ENCODE measurements at regions not wholly inside any gene's neighbourhood (a gene's known extent, or its start where the extent isn't known, plus 50 kb on each side); places are given as distances from the start of the nearest gene placed in this dataset.

DNA sequence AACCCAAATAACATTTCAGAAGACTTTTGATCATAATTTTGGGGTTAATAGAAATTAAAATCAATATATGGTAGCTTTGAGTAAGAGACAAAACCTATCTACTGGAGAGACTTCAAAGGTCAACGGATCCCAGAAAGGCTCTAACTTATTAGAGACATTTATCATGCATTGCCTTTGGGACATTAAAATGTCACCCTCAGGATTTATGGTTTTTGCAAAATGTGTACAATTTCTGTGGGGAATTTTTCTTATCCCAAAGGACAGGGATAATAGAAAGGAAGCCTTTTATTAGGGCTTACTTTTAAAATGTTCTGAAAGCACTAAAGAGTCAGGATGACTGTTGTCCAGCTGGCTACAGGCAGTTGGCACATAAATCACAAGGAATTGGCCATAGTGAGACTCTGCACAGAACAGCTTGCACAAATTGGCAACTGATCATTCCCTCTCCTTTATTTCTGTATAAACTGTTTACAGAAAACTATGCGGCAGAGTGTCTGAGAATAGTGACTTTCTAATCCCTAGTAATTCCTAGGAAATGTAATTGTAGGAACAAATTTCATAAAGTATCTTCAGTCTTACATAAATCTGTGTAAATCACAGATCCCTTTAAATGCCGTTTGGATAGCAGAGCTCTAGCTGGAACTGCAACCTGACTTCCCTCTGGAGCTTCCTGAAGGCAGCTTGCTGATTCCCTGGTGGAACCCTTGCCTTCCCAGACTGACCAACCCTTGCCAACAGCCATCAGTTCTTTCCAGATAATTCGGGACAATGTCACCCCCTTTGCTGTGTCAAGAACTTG, 201.1 kb upstream of the PREP start:
- DNase-seq: peak; percentile 16

- DNase-seq: peak; percentile 98
Measured at GRCh38 chr6:105601541-105602236, 198.8 kb upstream of the PREP start.

- DNase-seq: peak; percentile 81
Measured at GRCh38 chr6:105600336-105601260, 197.7 kb upstream of the PREP start.

GRCh38 chr6:105598264-105598663, 195.4 kb upstream of the PREP start:
- DNase-seq: no peak

- peak; percentile 97 for DNase-seq
Measured at GRCh38 chr6:105596284-105596755, 193.4 kb upstream of the PREP start.

DNA sequence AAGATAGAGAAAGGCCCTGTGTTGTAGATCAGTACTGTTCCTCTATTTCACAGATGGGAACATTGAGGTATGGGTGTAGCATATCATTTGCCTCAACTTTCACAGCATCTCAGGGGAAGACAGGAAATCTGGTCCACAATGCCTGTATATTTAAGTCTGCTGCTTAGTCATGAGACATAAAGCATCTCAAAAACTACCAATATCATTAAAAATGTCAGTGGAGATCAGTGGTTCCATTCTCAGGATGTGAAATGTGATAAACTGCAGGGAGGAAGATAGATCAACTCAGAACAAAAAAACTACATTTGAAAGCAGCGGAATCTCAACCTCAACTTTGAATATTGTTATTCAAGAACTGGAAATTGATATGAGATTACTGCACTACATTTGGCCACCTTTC, 192.9 kb upstream of the PREP start:
- DNase-seq: no peak

DNA sequence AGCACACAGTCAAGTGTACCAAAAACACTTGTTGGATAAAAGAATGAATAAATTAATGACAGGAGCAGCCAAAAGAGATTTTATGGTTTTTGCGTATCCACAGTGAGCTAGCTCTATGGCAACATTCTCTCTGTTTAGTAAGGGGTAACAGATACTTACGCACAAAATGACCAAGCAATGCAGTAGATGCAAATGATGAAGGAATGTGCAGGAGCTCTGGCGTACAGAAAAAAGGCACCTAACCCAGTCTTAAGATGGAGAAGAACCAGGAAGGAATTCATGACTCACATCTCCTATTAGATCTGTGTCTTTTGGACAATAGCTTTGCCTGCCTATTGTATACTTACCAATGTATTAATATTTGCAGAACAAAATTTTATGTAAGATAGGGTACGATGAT, 191.9 kb upstream of the PREP start:
- peak; percentile 67 for DNase-seq

DNA sequence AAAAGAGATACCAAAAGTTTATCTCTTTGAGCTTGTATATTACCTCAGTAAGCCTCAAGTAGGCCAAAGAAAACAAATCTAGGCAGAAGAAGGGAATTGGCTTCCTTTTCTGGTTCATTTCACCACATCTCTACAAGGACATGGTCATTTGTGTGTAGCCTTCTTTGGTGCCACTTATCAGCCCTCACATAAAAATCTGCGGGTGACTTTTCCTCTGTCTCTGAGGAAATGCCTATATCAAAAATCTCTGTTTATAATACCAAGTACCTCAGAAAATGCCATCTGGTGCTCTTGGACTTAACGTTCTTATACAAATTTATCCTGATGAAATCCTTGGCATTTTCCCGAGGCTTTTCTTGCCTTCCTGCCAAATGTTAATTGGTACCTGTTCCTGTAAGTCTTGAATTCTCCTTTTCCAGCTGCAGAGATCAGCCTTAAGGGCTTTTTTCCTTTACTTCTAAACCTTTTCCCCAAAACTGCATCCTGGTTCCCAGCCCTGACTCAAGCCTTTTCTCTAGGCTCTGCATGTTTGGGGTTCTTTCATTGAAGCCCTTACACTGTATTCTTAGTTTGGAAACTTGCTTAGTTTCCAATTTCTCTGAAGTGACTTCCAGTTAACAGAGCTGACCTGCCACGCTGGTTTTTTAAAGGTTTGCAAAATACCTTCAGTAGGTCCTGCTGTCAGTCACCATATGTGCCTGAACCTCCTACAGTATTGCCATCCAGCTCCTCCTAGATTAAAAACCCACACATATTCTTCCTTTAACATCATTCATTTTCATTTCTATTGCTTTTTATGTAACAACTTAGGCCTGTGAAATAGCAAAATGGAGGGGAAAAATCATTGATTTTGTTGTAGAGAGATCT, 191.2 kb upstream of the PREP start:
- peak; percentile 30 for DNase-seq

GRCh38 chr6:105593056-105593690, 190.3 kb upstream of the PREP start:
- peak; percentile 53 for DNase-seq

- DNase-seq: peak; percentile 92
Measured at GRCh38 chr6:105592329-105592728, 189.4 kb upstream of the PREP start.

DNA sequence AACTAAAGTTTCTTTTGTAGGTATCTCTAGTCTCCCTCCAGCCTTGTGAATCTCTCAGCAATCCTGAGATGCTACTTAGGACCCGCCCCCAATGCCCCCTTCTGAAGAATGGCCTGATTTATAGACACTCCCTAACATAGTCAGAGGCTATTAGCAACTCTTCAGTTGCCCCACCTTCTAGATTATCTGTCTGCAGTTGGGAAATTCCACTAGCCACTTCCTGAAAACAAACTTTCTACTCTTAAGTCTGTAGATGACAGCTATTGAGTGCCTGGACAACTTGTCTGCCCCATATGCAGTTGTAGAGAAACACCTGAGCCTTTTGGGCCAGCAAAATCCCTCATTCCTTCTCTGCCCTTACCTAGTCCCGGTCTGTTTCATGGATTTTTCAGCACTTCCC, 188.2 kb upstream of the PREP start:
- DNase-seq: peak; percentile 63

GRCh38 chr6:105588123-105588710, 185.3 kb upstream of the PREP start:
- no peak for DNase-seq

DNA sequence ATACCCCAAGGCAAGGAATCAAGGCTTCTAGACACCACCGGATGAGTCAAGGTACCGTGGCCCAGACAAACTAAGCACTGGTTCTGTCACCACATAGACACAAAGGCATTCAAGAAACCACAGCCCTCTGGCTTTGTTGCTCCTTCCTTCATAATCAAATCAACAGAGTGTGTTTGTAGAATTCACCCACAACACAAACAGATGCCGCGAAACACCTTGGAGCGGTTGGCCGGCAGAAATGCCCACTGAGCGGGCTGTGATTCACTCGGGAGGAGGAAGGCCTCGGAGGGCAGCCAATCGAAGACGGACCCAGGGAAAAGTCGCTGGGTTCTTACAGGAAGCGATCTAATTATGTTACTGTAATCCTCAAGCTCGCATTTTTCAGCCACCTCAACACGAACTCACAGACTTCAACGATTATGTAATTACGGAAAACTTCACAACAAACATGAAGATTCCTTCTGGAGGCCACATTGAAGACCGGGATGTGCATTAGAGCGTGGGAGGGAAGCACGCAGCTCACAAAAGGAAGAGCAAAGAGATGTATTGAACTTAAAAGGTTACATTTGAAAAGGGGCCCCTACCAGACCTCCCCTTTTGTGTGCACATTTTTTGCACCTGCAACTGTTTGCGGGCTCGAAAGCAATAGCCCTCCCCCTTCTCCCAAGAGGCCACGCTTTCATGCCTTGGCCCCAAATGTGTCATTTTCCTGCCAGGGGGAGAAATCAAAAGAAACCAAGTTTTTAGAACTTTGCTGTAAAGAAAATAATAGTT, 184.7 kb upstream of the PREP start:
- DNase-seq: peak; percentile 92

GRCh38 chr6:105578179-105578707, 175.4 kb upstream of the PREP start:
- DNase-seq: no peak

GRCh38 chr6:105573556-105573955, 170.7 kb upstream of the PREP start:
- DNase-seq: peak; percentile 14

DNA sequence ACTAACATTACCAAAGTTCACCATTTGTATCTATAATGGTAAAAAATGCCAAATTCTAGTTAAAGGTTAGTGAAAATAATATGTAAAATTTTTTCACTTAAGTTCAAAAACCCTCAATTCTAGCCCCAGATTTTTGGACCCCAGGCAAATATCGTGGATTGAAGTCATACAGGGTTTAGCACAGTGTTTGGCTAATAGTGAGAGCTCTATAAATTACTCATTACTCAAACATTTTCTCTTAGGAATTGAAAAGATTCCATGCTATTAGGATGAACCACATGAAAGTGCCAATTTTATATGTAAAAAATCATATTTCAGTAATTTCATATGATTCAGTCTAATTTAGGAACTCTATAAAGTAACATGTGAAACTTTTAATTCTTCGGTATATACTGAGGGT, 170.3 kb upstream of the PREP start:
- DNase-seq: peak; percentile 44

GRCh38 chr6:105570416-105570815, 167.5 kb upstream of the PREP start:
- DNase-seq: no peak

- DNase-seq: no peak
Measured at GRCh38 chr6:105569706-105570105, 166.8 kb upstream of the PREP start.

GRCh38 chr6:105568751-105569150, 165.9 kb upstream of the PREP start:
- DNase-seq: no peak

GRCh38 chr6:105568142-105568541, 165.3 kb upstream of the PREP start:
- no peak for DNase-seq
